ENCODE measurements at regions not wholly inside any gene's neighbourhood (a gene's known extent, or its start where the extent isn't known, plus 50 kb on each side); places are given as distances from the start of the nearest gene placed in this dataset.

DNA sequence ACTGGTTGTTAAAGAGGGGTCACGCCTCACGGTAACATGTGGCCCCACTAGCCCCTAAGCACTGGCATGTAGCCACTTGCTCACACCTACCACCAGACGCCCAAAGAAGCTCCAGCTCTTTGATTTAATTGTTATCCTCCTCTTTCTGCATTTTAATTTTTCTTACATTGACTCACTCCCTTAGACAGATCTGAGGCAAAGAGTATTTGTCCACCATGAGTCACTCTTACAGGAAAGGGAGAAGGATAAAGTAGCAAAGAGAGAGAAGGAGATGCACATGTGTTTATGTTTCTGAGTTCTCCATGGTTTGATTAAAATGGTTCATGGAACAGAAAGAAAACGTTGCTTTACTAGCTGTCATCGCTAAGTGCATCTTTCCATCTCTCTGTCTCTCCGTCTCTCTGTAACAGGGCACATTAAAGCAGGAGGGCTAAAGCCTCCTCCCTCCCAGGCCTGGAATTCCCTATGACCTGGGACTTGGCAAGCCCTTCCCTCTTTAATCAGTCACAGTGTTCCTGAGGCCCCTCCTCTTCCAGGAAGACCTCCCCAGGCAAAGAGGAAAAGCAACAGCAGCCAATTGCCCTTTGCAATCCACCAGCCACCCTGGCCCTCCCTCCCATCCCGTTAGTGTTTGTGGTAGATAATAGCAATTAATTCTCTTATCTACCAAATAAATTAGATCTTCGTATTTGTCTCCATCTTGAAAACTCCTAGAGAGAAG, 112.8 kb upstream of the TSHZ2 start:
- DNase-seq, result no peak

DNA sequence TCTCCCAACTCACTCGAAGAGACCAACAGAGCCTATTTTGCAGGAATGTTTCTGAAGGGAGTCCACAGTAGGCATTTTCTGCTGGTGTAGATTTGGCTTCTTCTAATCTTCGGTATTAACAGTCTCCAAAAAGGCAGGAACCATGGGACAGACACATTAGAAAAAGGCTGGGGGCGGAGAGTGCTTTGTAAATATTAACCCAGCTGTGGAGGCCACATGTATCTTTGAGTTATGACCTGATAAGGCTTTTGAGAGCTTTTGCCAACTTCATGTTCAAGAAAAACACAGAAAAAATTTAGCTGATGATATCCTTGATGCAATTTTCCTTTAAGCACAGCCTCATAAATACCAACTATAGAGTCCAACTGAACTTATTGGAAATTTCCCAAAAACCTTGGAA, 119.4 kb upstream of the TSHZ2 start:
- DNase-seq, result no peak

DNA sequence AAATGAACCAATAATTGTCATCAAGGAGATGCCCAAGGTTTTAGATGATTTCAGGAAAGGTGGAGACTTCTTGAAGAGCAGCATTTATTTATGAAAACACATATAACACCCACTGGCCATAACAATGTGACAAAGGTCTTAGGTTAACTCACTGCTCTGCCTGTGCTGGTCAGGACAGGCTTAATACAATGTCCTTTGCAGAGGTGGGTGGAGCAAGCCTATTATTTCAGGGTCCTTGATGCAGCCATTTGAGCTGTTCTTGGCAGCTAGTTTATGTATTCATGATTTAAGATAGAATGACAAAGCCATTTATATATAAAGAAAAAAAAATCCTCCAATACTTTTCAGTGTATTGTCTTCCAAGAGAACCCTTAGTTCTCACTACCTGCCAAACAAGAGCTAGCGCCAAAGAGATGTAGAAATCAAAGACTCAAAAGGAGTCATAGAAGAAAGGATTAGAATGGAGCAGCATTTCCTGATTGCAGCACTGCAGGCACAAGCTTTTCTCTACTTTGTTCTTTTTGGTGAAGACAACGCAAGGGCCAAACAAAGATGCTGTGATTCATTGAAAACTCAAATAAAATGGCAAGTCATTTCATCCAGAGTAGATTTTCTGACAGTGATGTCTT, 124.3 kb upstream of the TSHZ2 start:
- DNase-seq, result no peak

DNA sequence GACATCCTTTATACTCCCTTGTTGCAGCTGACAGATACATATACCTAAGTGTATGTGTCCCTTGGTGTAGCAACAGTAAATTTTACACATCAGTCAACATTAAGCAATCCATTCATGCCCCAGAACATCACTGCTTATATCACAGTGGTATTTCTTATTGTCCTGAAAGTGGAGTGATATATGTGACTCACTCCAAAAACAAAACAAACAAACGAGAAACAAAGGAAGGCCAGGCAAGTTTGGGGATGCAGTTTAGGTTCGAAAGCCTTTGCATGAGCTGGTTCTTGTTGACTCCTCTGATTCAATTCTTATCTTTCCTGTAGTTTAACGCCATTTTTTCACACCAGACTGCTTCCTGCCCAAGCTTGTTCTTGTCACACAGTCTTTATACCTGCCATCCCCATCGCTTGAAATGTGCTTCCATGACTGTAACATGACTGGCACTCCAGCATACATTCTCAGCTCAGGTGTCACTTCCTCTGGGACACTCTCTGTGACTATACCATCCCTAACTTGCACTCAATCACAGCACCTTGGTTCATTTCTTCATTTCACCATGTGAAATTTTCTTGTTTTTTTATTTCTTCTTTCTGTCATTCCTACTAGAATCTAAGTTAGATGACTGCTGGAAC, 125.0 kb upstream of the TSHZ2 start:
- DNase-seq, result no peak

DNA sequence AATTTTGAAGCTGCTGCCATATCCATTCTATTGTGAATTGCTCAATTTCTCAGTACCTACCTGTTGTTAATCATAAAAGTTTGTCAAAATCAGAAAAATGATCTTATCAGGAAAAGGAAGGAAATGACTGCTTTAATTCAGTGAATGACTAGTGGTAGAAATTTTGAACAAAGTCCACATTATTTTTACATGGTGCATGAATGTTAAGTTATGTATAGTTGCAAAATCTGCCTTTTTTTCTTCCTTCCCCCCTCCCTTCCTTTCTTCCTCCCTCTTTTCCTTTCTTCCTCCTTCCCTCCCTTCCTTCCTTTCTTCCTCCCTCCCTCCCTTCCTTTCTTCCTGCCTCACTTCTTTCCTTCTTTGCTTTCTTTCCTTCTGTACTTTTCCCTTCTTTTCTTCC, 127.1 kb upstream of the TSHZ2 start:
- DNase-seq, result no peak

DNA sequence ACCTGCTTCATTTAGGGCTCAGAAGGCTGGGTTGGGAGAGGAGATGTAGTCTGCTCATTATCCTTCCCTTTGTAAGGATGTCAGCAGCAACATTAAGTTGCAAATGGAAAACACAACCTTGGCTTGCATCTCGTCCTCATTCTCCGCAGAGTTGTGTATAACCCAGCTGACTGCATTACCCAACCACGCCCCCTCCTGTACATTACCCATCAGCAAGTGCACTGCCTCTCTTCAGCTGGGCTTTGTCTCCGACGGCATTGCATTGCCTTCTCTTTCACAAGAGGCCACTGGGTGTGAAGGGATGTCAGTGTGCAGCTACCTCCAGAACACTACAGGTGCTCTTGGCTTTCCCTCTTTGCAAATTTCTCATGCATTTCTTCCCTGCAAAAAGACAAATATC, 128.7 kb upstream of the TSHZ2 start:
- DNase-seq, result no peak

DNA sequence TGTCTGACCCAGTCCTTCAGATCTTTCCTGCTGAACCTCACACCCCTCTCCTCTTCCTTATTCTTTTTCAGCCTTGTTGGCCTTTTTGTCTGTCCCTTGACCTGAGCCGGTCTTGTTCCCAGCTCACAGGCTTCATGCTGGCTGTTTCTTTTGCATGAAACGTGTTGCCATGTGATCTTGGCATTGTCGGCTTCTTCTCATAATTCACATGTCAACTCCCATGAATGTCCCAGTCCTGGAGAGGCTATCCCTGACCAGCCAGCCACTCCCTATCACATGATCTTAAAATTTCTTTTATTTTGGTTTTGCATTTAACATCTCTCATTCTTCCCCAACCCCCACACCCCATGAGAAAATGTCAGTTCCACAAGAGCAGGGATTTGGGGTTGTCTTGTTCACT, 131.2 kb upstream of the TSHZ2 start:
- DNase-seq, result no peak

DNA sequence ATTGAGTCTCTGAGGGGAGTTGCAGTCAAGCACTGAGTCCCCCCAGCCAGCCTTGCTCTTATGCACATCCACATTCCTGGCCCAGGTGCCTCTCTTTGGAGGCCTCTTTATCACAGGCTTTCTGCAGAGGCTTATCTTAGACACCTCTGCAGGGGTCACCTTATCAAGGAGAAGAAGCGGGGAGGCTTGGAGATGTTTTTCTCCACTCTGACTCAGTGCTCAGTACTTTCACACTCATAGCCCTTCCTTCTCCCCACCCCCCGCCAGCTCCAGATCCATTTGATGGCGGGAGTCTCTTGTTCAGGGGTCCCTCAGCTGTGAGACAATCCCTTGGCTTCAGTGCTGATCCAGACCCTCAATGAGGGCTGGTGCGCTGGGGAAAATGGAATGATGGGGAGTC, 132.1 kb upstream of the TSHZ2 start:
- no peak for DNase-seq

DNA sequence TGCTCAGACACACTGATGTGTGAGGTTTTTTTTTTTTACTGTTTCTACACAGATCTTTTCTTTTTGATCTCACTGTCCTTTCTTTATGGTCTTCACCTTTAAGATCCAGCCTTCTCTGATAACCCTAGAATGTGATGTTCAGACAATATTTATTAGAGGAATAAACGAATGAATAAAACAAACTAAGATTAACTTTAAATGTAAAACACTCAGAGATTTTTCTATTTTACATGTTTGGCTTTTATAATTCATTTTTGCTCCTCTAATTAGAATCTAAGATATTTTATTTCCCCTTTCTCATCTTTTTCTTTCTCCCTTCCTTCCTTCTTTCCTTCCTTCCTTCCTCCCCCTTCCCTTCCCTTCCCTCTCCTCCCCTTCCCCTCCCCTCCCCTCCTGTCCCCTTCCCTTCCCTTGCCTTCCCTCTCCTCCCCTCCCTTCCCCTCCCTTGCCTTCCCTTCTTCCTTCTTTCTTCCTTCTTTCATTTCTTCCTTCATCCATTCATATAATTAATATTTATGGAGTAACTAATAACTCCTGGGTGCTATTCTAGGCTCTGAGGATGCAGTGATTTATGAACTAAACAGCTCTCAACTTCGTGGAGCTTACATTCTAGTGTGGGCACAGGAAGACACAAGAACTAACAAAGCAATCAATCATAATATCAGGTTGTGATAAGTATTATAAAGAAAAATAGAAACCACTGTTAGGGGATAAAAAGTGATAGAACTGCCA, 133.5 kb upstream of the TSHZ2 start:
- DNase-seq, result no peak

DNA sequence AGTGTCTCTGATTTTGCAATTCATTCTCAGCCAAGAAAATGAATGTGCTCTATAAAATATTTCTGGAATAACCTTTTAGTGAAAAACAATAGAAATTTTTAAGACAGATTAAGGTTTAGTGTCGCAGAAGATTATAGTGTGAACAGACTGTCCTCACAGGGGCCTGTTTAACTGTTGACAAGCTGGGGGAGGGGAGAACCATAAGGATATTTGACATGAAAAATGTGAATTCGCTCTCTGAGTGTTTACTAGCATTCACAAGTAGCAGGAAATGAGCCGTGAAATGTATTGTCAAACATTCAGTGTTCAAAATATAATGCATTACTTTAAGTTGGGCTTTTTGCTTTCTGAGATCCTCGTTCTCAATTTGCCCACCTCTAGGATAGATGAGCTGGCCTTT, 134.8 kb upstream of the TSHZ2 start:
- DNase-seq, result no peak

DNA sequence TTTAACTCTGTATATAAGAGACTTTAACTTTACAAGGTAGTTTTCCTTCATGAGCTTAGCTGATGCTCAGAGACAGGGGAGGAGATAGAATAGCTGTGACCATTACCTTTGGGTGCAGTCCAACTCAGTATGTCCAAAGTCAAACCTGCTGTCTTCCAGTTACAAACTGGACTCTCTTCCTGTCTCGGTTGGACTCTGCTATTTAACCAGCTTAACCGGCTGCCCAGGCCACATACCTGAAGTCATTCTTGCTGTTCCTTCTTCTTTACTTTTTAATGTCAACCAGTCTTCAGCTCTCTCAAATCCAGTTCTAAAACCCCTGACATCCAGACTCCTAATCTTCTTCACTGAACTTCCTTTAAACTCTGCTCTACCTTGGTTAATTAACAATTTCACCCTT, 138.3 kb upstream of the TSHZ2 start:
- no peak for DNase-seq

DNA sequence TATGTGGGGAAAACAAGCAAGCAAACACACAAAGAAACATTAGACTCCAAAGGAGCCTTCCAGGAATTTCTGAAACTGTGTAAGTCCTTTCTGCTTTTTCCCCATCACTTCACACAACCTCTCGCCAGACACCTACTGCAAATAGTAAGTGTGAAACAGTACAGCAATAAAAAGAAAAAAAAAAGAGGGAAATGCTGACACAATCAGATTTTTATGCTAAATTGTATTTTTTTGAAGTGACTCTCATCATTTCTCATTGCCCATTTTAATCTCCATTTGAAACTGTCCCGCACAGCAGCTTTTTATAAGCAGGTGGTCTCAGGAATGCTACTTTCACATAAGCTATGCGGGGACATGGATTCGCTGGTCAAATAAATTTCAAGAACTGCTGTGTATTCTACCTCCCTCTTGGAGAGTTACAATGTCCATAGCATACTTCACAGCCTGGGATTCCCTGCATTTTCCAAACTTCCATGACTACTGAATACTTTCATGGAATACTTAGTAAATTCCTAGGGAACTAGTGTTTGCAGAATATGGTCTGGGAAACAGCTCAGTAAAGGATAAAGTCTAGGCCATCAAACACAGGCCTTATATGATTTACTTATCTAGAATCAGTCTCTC, 139.9 kb upstream of the TSHZ2 start:
- DNase-seq, result no peak

DNA sequence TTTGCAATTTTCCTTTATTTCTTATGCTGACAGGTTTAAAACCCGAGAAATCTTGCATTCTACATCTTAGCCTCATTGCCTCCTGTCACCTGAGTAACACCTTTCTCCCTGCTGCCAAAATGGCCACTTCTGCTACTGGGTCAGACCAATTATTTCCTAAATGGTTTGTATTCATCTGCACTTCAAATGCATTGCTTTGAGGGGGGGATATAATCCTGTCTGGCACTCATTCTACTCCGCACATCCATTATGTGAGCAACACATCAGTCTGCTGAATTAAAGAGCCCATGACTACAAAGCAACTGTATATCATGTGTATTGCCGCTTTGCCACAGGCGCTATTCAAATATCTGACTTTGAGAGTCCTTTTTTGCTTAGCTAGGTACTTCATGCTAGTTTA, 141.6 kb upstream of the TSHZ2 start:
- no peak for DNase-seq

DNA sequence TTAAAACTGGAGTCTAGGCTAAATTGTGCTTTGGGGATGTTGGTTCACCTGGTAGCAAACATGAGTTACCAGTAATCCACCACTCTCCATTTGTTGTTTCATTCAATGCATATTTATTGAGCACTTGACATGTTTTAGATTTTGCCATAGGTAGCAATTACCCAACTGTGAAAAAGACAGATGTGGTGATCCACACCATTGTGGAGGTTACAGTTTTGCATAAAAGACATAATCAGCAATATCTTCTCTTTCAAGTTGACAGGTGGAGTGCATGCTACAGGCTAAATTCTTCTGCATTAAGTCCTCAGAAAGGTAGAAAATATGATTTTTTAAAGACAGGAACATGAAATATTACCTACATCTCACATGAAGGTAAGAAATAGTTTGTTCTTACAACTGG, 143.0 kb upstream of the TSHZ2 start:
- DNase-seq, result no peak

DNA sequence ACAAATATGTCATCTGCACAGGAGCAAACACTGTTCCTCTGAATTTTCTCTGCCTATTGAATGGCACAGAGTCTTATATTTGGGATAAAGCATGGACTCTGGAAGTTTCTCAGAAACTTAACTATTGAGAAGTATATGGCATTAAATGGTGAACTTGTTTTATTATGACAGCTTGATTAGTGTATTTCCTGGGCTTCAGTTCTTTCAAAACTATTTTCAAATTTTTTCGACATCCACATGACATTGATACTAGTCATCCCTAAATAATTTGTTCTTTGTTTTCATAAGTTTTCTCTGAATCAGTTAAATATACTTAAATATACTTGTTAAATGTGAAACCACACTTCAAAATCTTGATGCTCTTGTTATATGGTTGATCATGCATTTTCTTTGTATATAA, 144.0 kb upstream of the TSHZ2 start:
- no peak for DNase-seq

DNA sequence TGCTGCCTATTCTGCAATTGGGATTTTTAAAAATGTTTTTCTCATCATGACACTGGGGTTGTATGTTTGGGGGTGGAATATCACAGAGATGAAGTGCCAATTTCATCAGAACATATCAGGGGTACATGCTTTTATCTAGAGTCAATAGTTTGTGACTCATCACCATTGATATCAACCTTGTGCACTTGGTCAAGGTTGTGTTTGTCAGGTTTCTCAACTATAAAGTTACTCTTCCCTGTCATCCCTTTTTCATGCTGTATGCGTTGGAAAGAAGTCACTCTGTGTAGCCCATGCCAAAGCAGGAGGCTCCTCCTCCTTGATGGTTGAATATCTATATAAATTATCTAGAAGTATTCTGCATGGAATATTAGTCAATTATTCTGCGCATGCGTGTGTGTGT, 145.4 kb upstream of the TSHZ2 start:
- no peak for DNase-seq

DNA sequence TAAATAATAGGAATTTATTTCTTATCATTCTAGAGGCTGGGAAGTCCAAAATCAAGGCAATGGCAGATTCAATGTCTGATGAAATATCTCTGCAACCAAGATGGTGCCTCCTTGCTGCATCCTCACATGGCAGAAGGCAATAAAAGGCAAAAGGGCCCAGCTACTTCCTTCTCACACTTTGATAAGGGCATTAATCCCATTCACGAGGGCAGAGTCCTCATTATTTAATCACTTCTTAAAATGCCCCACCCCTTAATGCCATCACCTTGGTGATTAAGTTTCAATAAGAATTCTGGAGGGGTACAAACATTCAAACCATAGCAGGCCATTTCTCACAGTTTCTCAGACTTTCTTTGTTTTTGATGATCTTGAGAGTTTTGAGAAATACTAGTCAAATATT, 145.8 kb upstream of the TSHZ2 start:
- no peak for DNase-seq

DNA sequence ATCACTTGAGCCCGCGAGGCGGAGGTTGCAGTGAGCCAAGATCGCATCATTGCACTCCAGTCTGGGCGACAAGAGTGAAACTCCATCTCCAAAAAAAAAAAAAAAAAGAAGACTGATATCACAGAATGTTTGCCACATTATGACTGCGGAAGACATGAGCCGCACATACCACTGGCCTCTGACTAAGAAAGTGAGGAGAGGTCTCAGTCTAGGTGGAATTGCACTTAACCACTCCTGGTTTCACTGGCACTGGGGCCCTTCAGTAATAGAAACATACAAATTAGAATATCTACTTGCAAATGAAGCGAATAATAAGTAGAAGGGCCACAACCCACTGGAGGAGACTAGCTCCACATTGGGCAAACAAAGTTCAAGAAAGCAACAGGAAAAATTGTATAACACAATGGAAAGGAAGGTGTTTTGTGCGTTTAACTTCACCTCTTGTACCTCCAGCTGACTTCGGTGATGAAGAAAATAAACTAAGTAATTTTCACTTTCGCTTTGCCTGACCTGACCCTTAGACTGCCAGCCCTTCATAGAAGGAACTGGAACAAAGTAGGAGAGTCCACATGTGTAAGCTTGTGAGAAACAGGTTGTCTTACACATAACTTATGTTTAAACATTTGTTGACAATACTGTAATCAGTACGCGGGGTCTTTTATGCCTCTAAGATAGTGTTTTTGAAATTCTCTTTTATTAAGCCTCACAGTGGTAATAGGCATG, 147.5 kb upstream of the TSHZ2 start:
- DNase-seq, result no peak

DNA sequence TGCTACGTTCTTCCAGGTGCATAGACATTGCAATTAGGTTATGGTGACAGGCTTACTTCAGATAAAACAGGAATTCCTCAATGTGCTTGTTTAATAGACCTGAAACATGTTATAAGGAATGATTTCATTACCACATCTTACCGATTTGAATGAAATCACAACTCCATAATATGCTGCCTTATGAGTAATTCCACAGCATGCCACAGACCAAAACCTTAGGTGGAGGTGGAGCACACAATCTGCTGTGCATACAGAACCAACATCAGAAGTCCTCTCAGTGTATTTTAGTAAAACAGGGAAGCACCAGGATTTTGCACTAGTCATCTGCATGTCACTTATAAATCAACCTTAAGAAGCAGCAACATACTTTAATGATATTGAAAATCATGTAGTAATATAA, 148.9 kb upstream of the TSHZ2 start:
- no peak for DNase-seq

DNA sequence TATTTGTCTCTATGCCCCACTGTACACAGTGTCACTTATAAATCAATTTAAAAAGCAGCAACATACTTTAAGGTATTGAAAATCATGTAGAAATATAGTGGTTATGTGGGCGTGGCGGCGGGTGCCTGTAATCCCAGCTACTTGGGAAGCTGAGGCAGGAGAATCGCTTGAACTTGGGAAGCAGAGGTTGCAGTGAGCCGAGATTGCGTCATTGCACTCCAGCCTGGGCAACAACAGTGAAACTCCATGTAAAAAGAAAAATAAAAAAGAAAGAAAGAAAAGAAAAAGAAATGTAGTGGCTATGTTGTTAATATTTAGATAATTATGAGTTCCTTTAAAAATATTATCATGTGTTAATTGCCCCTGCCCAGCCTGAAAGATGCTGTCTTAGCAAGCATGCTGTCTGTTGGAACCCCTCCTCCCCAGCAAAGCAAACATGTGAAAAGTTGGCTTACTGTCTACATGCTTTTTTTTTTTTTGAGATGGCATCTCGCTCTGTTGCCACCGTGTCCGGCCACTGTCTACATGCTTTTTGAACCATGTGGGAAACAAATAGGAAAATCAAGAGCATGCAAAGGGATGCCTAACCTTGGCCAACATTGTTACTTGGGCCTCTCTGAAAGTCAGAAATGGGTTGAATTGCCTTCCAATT, 151.4 kb upstream of the TSHZ2 start:
- no peak for DNase-seq

DNA sequence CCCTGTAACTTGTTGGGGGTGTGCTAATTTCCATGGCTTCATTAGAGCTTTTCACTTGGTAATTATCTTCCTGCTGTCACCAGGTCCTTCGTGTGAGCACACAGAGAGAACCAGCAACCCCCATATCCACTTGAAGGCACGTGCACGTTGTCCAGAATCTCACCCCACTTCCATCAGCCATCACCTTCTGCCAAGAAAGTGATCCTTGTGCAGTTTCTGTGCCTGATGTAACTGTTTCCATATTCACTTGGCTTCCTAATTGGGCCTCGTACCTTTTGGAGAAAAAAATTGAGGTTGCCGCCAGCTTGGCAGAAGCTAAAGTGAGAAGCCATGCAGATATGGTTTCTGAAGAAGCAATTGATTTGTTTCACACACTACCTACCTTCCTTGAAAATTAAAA, 153.7 kb upstream of the TSHZ2 start:
- no peak for DNase-seq

DNA sequence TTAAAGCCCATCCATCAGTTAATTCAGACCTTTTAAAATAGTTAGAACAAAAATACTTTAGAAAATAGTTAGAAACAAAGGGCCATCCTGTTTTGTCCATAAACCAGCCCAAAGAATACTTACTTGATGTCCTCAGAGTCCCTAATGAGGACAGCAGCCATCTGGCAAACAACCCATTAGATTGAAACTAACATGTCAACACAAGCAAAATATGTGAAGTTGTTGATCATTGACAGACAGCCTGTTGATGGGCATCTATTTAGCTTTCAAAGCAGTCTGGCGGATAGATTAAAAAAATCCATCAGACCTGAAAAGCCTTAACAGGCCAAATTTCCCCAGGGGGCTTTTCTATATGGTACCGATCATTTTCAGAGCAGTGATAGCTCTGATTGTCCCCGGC, 154.2 kb upstream of the TSHZ2 start:
- DNase-seq, result no peak

Measured in NCI-H526 (cell line).